HG02759 (cell line): ENCODE measurements at regions not wholly inside any gene's neighbourhood (a gene's known extent, or its start where the extent isn't known, plus 50 kb on each side); places are given as distances from the start of the nearest gene placed in this dataset.
A peak's percentile ranks its signal among the peaks of the same experiment; 100 is the strongest.

ENCODE experiments used
- ATAC-seq: cut with Tn5 transposase; IDR thresholded peaks from one replicate; pipeline ENCODE4 v1.9.1; 2021; ENCODE audit warnings: mild to moderate bottlenecking, moderate library complexity; ENCODE audit not compliant: unreplicated experiment

DNA sequence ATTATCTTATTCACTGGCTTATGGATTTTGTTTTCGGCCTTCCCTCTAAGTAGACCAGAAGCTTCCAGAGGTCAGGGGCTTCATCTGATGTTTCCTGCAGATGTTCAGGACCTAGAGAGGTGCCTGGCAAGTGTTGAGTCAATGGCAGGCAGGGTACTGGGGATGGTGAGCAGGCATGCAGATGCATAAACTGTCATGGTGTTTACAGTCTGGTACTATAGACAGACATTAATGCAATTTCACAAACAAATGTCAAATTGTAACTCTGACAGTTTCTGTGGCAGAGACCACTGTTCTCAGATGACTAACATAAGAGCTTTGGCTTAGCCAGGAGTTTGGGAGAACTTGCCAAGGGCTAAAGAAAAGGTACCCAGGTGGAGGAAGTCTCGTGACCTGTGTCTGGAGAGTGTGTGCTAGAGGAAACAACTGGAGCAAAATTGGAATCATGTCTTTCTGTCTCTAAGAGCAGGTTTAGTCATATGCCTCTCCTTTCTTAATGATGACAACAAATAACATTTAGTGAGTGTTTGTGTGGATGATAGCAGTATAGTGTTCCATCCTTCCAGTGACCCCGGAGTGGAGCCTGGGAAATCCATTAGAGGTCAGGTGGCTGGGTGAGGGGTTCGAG, 53.7 kb upstream of the TRAK1 start:
- no peak for ATAC-seq

- peak; percentile 56 for ATAC-seq
Measured at GRCh38 chr3:42036483-42036823, 54.7 kb upstream of the TRAK1 start.

DNA sequence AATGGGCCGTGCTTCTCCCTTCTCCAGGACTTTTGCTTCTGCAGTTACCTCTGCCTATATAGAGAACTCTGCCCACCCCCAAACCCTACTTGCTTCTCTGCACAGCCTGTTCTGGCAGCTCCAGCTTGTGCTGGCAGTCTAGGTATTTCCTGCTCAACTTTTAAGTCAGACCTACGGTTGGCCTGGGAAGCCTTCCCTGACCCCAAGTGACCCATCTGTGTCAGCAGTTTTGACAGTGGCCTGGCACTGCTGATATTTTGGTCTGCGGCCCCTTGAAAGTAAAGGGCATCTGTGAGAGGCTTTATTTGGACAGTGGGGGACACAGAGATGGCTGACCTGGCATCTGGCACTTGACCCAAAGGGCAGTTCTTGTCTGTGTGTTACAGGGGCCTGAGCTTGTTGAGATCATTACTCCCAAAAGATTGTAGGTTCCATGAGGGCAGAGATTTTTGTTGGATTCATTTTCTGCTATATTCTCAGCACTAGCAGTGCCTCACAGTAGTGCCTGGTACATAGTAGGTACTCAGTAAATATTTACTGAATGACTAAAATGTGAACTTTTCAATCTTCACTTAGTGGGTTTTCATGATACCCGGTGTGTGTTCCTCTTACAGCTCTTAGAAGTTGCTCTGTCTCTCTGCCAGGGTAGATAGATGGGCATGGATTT, 55.2 kb upstream of the TRAK1 start:
- no peak for ATAC-seq

- ATAC-seq: no peak
Measured at GRCh38 chr3:42035007-42035406, 56.1 kb upstream of the TRAK1 start.

DNA sequence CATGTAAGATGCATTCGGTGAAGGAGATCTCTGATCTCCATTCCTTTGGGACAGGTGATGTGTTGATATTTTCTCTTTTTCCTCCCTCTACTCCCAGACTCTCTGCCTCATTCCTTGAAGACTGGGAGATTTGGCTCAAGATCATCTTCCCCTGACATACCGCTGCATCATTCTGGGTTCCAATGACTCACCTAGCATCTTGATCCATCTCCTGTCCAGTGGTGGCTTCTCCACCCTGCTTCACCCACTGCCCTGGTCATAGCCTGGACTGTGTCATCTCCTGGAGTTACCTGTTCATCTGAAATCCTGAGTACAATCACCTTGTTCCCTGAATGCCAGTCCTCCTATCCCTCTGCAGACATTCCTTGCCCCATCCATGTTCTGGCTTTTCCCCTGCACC, 57.4 kb upstream of the TRAK1 start:
- no peak for ATAC-seq

- ATAC-seq: no peak
Measured at GRCh38 chr3:42032693-42033349, 58.3 kb upstream of the TRAK1 start.

GRCh38 chr3:42031808-42032480, 59.2 kb upstream of the TRAK1 start:
- no peak for ATAC-seq

DNA sequence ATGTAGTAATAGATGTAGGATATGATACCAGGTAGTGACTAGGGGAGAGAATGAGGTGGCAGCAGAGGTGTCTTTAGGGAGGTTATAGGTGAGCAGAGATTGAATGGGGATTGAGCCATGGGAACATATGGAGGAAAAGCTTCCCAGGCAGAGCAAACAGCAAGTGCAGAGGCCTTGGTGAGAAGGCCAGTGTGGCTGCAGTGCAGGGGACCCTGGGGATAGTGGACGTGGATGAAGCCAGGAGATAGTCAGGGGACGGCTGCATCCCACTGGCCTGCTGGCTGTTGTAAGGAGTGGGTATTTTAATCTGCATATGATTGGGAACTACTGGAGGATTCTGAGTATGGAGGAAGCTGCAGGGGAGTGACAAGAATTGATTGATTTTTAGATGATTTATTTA, 62.7 kb upstream of the TRAK1 start:
- no peak for ATAC-seq

GRCh38 chr3:42027571-42027970, 63.6 kb upstream of the TRAK1 start:
- no peak for ATAC-seq

DNA sequence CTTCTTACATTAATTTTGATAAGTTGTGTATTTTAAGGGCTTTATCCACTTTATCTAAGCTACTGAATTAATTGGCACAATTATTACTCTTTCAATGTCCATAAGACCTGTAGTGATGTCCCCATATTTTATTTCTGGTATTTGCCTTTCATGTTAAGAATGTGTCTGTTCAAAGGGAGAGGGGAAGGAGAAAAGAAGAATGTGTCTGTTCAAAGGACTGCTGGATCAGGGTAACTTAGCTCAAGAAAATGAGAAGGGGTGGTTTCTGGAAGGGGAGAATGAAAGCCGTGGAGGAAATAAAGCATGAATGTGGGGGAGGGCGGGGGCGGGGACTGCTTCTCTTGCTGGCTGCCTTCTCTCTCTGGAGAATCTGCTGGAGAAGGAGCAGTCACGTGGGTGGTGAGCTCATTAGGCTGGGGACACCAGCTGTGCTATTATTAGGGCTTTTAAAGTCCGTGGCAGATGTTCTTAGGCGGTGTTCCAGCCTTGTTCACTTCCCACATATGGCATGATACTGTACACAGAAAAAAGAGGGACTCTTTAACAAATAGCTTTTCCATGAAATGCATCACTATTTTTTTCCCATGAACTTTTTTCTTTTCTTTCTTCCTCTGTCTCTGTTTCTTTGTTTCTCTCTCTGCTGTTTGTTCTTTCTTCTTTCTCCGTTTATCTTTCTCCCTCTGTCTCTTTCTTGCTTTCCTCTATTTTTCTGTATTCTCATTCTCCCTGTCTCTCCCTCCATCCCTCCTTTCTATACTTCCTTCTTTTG, 63.7 kb upstream of the ULK4 start:
- ATAC-seq: peak; percentile 58

DNA sequence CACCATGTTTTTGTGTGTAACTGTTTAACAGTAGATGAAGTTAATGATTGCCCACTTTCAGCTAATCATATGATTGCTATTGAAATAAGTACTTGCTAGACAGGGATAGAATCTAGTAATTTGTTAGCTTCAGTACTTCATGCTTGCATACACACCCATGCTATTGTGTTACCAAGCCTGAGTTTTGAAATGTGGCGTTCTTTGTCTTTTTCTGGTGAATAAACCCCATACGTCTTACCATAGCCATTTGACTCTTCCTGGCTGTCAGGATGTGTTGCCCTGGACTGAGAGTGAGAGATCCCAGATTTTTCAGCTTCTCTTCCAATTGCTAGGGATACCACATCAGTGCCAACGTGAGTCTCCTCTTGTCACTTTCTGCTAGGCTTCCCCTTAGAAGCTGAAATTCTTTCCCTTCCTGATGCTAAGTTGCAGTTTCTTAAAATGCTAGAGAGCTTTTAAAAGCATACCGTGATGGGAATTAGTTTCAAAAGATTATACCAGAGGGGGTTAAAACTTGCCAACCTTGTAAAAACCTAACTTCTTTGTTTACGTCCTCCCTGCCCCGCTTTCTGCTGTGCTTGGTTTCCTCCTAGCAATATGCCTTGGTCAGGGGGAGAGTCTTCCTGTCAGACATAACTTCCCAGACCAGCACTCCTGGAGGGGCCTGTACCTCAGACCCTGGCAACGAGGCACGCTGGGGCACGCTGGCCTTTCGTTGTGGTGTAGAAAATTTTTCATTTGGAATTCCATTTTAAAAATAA, 62.9 kb upstream of the ULK4 start:
- ATAC-seq: peak; percentile 57

- ATAC-seq: no peak
Measured at GRCh38 chr3:42023380-42023779, 61.5 kb upstream of the ULK4 start.

DNA sequence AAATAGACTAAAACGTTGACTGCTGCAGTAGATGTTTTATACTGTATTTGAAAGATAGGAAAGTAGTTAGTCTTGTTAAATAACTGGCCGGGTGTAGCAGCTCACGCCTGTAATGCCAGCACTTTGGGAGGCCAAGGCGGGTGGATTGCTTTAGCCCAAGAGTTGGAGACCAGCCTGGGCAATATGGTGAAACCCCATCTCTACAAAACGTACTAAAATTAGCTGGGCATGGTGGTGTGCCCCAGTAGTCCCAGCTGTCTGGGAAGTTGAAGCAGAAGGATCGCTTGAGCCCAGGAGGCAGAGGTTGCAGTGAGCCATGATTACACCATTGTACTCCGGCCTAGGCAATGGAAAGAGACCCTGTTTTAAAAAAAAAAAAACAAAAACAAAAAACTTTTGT, 60.5 kb upstream of the ULK4 start:
- no peak for ATAC-seq

DNA sequence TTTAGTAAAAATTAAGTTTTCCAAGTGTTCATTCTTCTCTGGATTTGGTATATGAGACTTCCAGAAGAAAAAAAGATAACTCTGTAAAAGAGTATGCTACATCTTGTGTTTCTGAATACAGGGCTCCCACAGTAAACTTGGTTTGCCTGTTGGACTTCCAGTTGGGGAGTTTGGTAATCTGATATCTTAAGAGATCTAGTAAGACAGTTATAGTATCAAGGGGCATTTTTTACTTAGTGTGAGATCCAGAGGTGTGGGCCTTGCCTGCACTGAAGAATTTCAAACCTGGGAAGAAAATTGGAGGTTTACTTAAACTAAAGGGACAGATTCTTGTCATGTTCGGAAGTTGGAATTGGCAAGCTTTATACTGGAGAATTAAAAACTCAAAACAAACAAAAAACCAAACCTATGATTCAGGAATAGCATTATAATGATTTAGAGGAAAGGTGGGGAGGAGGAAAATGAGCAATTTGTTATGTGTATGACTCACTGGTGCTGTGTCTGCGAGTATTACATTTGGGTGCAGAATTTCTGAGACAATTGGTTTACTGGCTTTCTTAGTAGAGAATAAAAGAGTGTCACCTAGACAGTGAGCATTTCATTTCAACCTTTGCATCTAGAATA, 58.9 kb upstream of the ULK4 start:
- ATAC-seq: no peak

DNA sequence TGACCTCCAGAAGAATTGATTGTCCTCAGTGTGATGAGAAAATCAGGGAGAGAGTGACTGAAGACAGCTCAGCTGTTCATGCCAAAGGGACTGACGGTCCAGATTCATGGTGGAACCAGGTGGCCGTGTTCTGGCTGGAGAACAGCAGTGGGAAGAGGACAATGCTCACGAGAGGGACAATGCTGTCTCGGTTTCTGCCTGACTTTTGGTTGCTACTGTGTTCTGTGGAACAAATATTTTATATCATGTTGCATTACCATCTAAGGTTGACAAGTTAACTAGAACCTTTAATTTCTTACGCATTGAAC, 58.0 kb upstream of the ULK4 start:
- no peak for ATAC-seq

DNA sequence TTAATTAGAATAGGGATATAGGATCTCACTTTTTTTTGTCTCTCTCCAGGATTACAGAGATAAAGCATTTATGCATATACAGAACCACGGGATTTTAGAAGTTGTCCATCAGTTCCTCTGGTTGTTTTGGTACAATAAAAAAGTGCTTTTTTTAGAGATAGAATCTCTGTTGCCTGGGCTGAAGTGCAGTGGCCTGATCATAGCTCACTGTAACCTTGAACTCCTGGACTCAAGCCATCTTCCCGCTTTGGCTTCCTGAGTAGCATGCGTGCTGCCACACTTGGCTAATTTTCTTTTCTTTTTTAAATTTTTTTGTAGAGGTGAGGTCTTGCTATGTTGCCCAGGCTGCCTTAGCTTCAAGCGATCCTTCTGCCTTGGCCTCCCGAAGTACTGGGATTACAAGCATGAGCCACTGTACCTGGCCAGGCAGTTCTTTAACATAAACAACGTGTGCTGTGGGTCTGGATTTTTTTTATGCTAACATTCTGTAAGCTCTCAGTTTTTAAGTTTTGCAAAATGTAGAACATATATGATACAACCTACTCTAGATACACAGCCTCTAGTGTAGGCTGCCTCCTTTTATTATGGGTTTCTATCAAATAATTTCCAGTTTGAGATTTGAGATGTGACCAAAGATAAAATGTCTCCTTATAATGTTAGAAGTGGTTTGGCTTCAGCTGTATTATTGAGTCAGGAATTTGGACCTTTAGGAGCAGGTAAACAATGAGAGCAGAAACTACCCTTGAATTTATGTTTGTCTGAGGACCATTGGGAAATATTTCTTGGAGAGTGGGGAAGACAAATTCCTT, 57.4 kb upstream of the ULK4 start:
- ATAC-seq: no peak

DNA sequence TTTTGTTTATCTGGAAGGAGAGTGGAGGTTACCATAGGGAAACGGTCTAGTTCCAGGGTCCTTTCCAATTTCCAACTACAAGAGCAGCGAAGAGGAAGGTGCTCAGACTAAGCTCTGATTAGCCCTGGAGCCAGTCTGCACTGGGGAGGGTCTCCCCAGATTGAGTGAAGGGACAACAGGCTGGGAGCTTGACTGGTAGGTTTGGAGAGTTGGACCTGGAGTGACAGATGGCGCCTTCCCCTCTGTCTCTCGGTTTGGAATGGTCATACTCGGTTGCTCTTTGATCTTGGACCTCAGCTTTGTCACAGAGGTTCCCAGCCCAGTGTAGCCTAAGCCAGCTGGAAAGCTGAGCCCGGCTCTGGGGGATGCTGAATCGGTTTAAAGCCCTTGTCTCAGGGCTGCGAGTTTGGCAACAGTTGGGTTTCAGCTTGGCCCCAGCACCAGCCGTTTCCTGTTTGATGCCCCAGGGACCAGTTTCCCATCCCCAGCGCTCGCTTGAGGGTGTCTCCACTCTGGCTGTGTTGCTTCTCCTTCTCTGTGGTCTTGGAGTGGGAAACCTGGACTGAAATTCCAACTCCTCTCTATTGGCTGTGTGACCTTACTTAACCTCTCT, 53.1 kb upstream of the ULK4 start:
- no peak for ATAC-seq

- ATAC-seq: no peak
Measured at GRCh38 chr3:42014458-42014920, 52.6 kb upstream of the ULK4 start.
